ENCODE measurements at regions not wholly inside any gene's neighbourhood (a gene's known extent, or its start where the extent isn't known, plus 50 kb on each side); places are given as distances from the start of the nearest gene placed in this dataset.

DNA sequence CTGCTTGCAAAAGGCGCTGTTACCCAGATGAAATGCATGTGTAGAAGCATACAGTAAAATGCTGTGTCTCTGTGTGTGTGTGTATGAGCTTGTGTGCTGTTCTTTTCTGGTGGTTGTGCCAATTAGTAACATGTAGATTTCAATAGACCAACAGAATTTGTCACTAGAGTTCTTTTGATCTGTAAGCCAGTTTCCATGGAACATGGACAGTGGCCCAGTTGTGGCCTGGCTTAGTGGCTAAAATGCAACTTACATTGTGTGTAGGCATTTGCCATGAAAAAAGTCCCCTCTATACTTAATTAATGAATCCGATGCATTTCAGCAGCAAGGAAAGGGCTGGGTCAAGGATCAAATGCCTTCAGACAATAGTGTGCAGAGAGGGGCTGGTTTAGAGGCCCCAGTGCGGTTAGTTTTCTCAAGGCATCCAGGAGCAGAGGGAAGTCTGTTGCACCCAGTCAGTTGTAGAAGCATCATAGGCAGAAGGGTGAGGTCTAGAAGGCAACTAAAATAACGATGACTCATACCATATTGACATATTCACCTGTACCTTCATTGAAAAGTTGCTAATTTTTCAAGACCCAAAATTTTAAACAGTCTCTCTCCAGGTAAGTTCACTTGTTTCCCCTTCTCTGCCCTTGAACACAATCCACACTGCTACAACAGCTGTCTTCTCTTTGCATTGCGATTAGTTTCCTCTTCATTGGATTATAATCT, 366.9 kb upstream of the SPRED2 start:
- no peak for DNase-seq
- Mint-ChIP-seq H3K4me3 (no peak overlapping the region), H3K27ac (no peak overlapping the region), H3K9me3 (no peaks in the 10 kb centered on the region), H3K27me3 (no peaks in the 10 kb centered on the region), H3K4me1 (ENCODE audit: low read depth) (no peaks in the 10 kb centered on the region), H3K36me3 (ENCODE audit: low read depth) (no peaks in the 10 kb centered on the region)

DNA sequence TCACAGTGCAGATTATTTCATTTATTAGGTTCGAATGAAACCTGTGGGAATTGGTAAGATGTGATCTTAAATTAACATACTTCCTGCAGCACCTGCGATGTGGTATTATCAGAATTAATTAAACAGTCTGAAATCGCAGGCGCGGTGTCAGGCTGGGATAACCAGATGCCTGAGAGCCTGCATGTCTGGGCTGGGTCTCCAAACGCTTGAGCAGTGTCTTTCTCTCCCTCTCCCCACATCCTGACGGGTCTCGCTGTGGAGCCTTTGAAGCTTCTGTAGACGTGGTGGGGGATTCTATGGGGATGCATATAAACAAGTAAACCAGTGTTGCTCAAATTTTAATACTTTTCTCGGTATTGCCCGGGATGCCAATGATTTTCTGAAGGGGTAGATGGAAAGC, 366.2 kb upstream of the SPRED2 start:
- Mint-ChIP-seq H3K27me3 (no peaks in the 10 kb centered on the region), H3K36me3 (ENCODE audit: low read depth) (no peaks in the 10 kb centered on the region), H3K4me1 (ENCODE audit: low read depth) (no peaks in the 10 kb centered on the region), H3K27ac (no peak overlapping the region), H3K4me3 (no peak overlapping the region), H3K9me3 (no peaks in the 10 kb centered on the region)
- DNase-seq = no peak

DNA sequence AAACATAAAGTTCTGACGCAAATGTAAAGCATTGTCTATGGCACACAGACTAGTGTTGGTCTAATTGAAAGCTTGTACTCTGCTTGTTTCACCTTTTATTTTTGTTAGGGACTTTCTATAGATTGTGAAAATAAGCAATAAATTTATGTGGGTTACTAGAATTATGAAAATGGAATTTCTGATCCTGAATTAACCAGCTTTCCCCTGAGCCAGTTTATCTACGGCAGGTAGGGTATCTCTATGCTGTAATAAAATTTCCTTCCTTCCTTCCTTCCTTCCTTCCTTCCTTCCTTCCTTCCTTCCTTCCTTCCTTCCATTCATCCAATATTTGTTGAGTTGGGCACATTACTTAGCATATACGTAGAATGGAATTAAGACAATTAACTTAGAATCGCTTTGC, 362.6 kb upstream of the SPRED2 start:
- Mint-ChIP-seq H3K27me3 (no peaks in the 10 kb centered on the region), H3K4me3 (no peak overlapping the region), H3K36me3 (ENCODE audit: low read depth) (no peaks in the 10 kb centered on the region), H3K27ac (no peak overlapping the region), H3K4me1 (ENCODE audit: low read depth) (no peaks in the 10 kb centered on the region), H3K9me3 (no peaks in the 10 kb centered on the region)
- no peak for DNase-seq

DNA sequence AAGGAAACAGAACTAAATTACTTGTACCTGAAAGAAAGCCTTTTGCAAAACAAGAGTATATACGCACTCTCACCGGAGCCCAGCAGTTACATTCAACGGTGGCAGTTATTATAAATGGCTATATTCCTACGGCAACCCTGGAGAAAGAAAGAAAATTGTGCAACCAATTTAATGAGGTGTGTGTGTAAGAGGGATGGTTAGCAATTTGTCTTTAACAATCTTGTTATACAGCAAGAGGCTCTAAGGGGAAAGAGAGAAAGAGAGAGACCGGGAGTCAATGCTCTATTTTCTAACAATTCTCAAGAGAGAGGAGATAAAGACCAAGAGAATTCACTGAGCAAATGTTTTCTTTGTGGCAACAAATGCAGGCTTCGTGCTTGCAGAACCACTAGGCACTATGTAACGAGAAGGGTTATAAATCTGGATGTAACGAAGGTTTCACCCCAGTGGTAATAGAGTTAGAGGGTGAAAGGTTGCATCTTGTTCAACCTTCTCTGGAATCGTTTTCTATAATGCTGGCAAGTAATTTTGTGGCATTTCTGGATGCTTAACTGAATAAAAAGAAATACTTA, 359.1 kb upstream of the SPRED2 start:
- Mint-ChIP-seq H3K4me1 (ENCODE audit: low read depth) (no peaks in the 10 kb centered on the region), H3K27ac (no peak overlapping the region), H3K4me3 (no peak overlapping the region), H3K36me3 (ENCODE audit: low read depth) (no peaks in the 10 kb centered on the region), H3K9me3 (no peaks in the 10 kb centered on the region), H3K27me3 (no peaks in the 10 kb centered on the region)
- DNase-seq = no peak

DNA sequence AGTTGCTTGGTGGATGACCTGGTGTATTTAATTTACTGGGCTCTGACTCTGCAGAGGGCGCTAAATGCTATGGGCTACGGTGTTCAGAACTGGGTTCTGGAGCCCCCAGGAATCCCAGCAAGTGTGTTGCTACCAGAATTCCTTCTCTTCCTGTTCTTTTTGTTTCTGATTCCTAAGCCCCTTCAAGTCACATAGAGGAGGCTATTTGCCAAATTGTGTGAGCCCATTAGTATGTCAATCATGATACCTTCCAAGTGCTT, 358.2 kb upstream of the SPRED2 start:
- no peaks in the 10 kb centered on the region for H3K36me3 Mint-ChIP-seq (ENCODE audit: low read depth)
- DNase-seq = no peak
- no peak overlapping the region for H3K4me3 Mint-ChIP-seq
- H3K27me3 Mint-ChIP-seq = no peaks in the 10 kb centered on the region
- H3K27ac Mint-ChIP-seq = no peak overlapping the region
- H3K9me3 Mint-ChIP-seq = no peaks in the 10 kb centered on the region
- H3K4me1 Mint-ChIP-seq (ENCODE audit: low read depth) = no peaks in the 10 kb centered on the region

DNA sequence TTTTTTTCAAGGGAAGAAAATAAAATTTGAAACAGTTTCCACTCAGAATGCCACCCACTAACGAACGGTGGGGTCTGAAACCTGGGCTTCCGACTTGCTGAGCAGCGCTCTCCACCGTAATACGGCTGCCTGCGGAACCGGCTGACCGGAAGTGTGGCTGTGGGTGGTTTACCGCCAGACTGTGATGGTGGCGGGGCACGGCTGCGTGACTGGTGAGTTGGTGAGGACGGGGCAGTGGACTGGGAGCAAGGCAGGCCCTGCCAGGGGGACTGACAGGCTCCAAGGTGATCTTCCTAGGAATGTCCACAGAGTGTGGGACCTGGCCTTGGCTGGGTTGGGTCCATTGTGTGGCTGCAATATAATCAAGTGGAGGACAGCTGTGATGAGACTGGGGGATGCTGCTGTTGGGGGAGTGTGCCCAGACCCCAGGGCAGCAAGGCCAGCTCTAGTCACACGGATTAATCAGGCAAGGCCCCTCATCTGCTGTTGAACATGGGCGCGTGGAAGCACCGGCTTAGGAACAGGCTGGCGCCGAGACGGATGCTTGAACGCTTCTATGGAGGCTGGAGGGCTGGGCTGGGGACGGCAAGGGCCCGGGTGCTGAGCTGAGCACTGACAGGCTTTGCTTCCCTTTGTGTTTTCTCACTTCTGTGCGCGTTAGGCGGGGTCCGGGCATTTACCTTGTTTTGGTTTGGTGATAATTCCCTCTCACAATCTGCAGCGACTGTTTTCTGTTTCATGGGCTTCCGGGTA, 357.7 kb upstream of the SPRED2 start:
- Mint-ChIP-seq H3K4me3 (no peak overlapping the region), H3K36me3 (ENCODE audit: low read depth) (no peaks in the 10 kb centered on the region), H3K27ac (no peak overlapping the region), H3K27me3 (no peaks in the 10 kb centered on the region), H3K4me1 (ENCODE audit: low read depth) (no peaks in the 10 kb centered on the region), H3K9me3 (no peaks in the 10 kb centered on the region)
- no peak for DNase-seq

DNA sequence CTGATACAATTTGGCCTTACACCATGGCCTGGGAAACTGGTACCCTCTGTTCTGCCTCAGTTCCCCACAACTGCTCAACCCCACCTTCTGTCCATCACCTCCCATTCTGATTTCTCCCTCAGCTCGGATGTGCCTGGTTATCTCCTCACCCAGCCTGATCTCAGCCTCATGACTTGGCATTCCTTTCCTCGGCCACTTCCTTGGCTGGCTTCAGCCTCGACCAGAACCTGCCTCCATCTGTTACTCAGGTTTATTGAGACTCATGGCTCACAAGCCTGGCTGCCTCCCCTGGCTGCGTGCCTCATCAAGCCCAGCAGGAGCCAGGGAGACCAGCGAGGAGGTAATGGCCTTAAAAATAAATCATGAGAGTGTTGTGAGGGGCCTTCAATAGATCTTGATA, 356.2 kb upstream of the SPRED2 start:
- no peak overlapping the region for H3K27ac Mint-ChIP-seq
- no peak for DNase-seq
- no peaks in the 10 kb centered on the region for H3K4me1 Mint-ChIP-seq (ENCODE audit: low read depth)
- no peaks in the 10 kb centered on the region for H3K36me3 Mint-ChIP-seq (ENCODE audit: low read depth)
- H3K27me3 Mint-ChIP-seq = no peaks in the 10 kb centered on the region
- H3K9me3 Mint-ChIP-seq = no peaks in the 10 kb centered on the region
- H3K4me3 Mint-ChIP-seq = no peak overlapping the region

DNA sequence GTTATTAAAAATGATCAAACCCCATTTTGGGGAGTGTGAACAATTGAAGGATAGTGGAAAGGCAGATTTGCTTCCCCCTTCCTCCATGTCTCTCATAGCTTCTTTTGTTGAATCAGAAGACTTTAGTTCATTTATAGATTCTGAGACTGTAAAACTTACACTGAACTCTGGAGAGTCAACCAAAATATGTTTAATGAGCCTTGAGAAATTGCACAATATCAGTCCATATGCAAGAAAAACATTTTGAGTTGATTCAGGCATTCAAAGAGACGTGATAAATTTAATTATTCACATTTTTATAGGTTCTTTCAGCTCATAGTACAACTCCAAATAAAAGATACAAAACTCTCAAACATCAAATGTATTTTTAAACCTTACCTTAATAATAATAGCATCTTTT, 354.4 kb upstream of the SPRED2 start:
- no peaks in the 10 kb centered on the region for H3K4me1 Mint-ChIP-seq (ENCODE audit: low read depth)
- H3K4me3 Mint-ChIP-seq = no peak overlapping the region
- no peaks in the 10 kb centered on the region for H3K36me3 Mint-ChIP-seq (ENCODE audit: low read depth)
- no peak for DNase-seq
- no peaks in the 10 kb centered on the region for H3K27me3 Mint-ChIP-seq
- H3K27ac Mint-ChIP-seq = no peak overlapping the region
- H3K9me3 Mint-ChIP-seq = no peaks in the 10 kb centered on the region

DNA sequence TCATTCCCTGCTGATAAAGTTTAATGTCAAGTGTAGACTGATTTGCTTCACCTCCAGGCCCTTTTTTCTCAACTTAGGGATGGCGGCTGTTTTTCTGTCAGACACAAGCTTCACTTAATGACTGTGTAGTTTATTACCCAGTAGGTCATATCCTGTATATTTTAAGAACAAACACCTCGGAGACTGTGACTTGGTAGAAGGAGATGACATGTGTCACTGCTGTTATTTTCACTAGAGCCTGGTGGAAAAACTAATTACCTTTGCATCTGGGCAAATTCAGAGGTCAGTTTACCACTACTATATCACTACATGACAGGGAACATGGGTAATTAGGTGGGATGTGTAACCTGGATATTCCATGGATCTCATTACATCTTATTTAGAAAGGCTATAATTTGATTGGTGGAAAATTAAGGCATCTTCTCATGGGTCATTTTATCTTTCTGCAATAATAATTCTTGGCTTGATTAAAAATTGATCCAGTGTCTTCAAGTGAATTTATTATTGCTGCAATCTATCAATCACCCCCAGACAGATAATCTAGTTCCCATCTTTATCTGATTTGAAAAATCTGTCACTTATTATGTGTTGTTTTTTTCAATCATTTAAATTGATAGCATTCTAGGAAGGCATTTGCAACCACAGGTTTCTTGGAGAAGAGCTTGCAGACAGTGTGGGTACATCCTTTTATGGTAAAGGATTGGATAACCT, 353.8 kb upstream of the SPRED2 start:
- Mint-ChIP-seq H3K27ac (no peak overlapping the region), H3K36me3 (ENCODE audit: low read depth) (no peaks in the 10 kb centered on the region), H3K4me1 (ENCODE audit: low read depth) (no peaks in the 10 kb centered on the region), H3K4me3 (no peak overlapping the region), H3K27me3 (no peaks in the 10 kb centered on the region), H3K9me3 (no peaks in the 10 kb centered on the region)
- DNase-seq = no peak

DNA sequence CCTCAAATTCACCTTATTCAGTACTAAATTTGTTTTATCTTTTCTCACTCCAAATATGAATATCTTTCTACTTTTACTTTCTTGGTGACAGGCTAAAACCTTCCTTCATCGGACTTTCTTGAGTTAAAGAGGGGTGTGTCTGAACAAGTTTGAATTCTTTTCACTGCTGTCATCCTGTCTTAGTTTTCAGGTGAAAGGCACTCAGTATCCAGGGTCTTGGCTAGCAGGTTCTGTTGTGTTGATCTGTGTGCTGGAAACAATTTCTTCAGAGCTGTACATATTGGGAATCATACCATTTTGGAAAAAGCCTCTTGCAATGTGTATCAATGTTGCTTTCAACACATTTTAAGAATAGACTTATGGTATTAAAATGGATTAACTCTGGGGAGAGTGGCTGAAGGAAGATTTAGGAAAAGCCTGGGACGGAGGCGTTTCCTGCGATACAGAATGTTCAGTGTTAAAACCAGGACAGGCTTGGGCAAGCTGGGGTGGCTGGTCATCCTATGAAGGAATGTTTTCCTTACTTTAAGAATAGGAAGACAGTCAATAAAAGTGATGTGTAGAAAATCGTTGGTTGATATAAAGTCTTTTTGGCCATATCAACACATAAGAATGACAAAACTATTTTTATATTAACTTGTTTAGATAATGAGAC, 350.7 kb upstream of the SPRED2 start:
- no peaks in the 10 kb centered on the region for H3K27me3 Mint-ChIP-seq
- no peak overlapping the region for H3K27ac Mint-ChIP-seq
- DNase-seq = no peak
- H3K4me1 Mint-ChIP-seq (ENCODE audit: low read depth) = no peaks in the 10 kb centered on the region
- no peak overlapping the region for H3K4me3 Mint-ChIP-seq
- H3K9me3 Mint-ChIP-seq = no peaks in the 10 kb centered on the region
- H3K36me3 Mint-ChIP-seq (ENCODE audit: low read depth) = no peaks in the 10 kb centered on the region

DNA sequence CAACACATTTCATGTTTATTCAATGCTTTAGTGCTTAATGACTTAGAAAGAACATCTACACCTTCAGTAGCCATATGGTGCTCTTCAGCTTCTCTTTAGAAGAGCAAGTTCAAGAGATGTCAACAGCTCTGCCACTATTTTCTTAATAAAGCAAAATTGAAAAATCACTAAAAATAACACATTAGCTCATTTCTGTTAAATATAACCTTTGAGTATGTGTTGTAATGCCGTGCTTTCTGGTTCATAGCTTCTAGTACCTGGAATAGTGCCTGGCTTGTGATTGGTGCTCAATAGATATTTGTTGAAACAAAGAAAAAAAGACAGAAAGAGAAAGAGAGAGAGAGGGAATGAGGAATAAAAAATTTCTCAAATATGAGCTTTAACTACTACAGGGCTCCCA, 349.8 kb upstream of the SPRED2 start:
- Mint-ChIP-seq H3K27ac (no peak overlapping the region), H3K27me3 (no peaks in the 10 kb centered on the region)
- no peak for DNase-seq

DNA sequence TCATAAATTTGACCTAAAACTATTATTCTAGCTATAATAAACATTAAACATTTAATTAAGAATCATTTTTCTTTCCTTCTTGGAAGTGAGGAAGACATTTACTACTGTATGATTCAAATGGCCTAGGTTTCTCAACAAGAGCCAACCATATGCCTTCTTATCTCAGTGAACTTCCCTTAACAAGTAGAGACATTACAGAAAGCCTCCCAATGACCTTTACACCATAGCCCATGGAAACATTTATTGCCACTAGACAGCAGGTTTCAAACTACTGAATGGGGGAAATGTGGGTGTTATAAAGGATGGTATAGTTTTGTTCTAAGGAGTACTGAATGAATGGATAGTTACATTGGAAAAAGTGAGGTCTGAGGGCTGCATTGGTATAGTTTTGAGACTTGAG, 349.4 kb upstream of the SPRED2 start:
- Mint-ChIP-seq H3K9me3 (no peaks in the 10 kb centered on the region), H3K27ac (no peak overlapping the region), H3K4me3 (no peak overlapping the region), H3K4me1 (ENCODE audit: low read depth) (no peaks in the 10 kb centered on the region), H3K27me3 (no peaks in the 10 kb centered on the region), H3K36me3 (ENCODE audit: low read depth) (no peaks in the 10 kb centered on the region)
- DNase-seq = no peak

More for the DNA sequence above, 349.8 kb upstream of the SPRED2 start:
- Mint-ChIP-seq H3K4me1 (ENCODE audit: low read depth) (no peaks in the 10 kb centered on the region), H3K9me3 (no peaks in the 10 kb centered on the region), H3K36me3 (ENCODE audit: low read depth) (no peaks in the 10 kb centered on the region), H3K4me3 (no peak overlapping the region)

DNA sequence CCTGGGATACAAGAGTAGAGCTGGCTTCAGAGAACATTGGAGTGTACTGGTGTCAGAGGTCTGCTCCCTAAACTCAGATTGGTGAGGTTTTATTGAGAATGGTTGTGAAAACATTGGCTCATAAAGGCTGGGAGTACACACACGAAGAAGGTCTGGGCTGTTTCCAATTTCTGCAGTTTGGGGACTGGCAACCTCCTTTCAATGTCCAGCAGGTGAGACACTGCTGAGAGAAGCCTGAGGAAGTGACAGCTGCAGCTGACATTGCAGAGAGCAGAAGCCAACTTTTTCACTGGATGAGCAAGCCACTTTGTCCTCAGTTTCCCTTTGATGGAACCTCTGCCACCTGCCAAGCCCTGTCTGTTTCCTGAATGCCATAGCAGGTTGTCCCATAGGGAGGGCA, 346.6 kb upstream of the SPRED2 start:
- no peak overlapping the region for H3K4me3 Mint-ChIP-seq
- H3K4me1 Mint-ChIP-seq (ENCODE audit: low read depth) = no peaks in the 10 kb centered on the region
- no peaks in the 10 kb centered on the region for H3K36me3 Mint-ChIP-seq (ENCODE audit: low read depth)
- DNase-seq = no peak
- no peaks in the 10 kb centered on the region for H3K9me3 Mint-ChIP-seq
- no peak overlapping the region for H3K27ac Mint-ChIP-seq
- peaks cover 3% of the 10 kb centered on the region for H3K27me3 Mint-ChIP-seq

DNA sequence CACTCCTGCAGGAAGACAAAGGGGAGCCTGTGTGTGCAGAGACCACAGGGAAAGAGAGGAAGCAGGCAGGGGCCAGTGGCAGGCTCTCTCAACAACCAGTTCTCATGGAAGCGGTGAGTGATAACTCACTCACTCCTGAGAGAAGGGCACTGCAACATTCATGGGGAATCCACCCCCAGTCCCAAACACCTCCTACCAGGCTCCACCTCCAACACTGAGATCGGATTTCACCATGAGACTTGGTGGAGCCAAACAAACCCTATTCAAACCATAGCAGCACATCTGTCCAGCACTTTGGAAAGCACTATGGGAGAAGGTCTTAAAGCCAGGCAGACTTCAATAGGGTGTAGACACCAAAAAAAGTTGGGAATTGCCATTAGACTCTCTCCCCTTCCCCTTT, 345.7 kb upstream of the SPRED2 start:
- Mint-ChIP-seq H3K4me3 (no peak overlapping the region), H3K27ac (no peak overlapping the region), H3K27me3 (peaks cover 3% of the 10 kb centered on the region), H3K9me3 (no peaks in the 10 kb centered on the region), H3K36me3 (ENCODE audit: low read depth) (no peaks in the 10 kb centered on the region), H3K4me1 (ENCODE audit: low read depth) (no peaks in the 10 kb centered on the region)
- no peak for DNase-seq

DNA sequence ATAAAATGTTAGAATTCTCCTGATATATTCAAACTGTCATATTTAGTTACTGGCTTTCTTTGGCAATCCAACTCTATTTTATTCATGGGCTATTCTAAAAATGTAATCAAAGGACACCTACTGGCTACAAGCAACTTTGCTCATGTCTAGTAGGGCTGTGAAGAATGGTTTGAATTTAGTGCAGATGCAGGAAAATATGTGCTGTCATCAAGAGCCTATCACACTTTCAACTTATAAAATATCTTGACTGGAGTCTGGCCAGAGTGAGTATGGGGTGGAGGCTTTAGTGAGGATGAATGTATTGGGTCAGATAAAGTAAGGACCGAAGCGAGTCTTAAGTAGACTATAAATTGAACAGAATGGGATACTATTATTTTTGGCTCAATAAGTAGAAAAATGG, 343.4 kb upstream of the SPRED2 start:
- H3K9me3 Mint-ChIP-seq = no peaks in the 10 kb centered on the region
- no peak for DNase-seq
- no peak overlapping the region for H3K27ac Mint-ChIP-seq
- no peak overlapping the region for H3K4me3 Mint-ChIP-seq
- no peaks in the 10 kb centered on the region for H3K4me1 Mint-ChIP-seq (ENCODE audit: low read depth)
- H3K36me3 Mint-ChIP-seq (ENCODE audit: low read depth) = no peaks in the 10 kb centered on the region
- peaks cover 8% of the 10 kb centered on the region for H3K27me3 Mint-ChIP-seq

All from activated T-cell treated with anti-CD3 and anti-CD28 coated beads, Interleukin-2, amount 50 U/mL, for 24 hours (primary cell).